Endothelial cell of hepatic sinusoid (primary cell): ENCODE measurements at regions not wholly inside any gene's neighbourhood (a gene's known extent, or its start where the extent isn't known, plus 50 kb on each side); places are given as distances from the start of the nearest gene placed in this dataset.

ENCODE experiments used
- in situ Hi-C: cut with HindIII; loops from 2 replicates; pipeline ENCODE4 v1.10.0; 2017; ENCODE audit warnings: low sequenced_read_pairs

DNA sequence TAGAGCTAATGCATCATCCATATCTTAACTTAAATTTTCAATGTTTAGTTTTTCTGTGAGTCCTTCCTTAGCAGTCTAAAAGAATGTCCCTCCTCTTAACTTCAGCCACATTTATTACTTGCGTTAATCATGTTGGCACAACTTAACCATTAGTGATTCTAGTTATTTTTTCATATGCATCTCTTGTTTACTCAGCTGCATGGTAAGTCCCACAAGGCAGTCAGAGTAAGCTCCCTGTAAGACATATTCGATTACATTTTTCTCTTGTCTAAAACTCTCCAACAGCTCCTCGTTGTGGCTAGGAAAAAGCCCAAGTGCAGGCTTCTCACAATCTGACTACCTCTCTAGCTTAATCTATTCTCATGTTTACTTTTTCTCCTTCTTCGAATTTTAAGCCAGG, 2045.3 kb upstream of the PIK3C3 start:
- in situ Hi-C loops, result no loop called here

DNA sequence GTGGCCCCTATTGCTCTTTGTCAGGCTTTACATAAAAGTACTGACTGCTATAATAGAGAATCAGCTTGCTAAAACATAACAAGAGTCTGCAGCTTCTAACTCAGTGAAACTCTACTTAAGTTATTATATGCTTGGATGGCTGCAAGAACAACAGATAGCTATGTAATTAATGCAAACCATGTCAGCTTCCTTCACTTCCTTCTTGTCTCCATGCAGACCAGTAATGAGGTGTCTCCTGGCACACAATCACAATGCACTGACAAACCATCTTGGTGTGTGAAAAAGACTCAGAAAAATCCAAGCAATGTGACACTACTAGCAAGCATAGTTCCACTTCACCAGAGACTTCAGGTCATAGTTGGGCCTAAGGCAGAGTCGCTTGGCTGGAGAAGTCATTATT, 2068.9 kb upstream of the PIK3C3 start:
- in situ Hi-C loops, result no loop called here

DNA sequence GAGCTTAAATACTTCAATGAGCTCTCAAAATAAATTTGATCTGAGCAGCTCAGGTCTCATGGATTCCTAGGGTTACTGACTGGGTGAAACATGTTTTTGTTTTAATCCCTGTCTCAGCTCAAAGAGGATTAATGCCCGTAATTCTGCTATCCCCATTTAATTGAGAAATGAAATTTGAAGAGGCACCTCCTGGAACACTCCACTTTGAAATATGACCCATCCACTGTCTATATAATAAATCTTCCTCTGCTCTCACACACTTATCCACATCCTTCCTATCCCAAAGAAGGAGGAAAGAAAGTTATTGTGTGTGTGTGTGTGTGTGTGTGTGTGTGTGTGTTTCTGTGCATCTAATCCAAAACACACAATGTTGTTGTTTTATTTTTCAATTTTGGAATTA, 2082.4 kb upstream of the PIK3C3 start:
- in situ Hi-C loops, result no loop called here

DNA sequence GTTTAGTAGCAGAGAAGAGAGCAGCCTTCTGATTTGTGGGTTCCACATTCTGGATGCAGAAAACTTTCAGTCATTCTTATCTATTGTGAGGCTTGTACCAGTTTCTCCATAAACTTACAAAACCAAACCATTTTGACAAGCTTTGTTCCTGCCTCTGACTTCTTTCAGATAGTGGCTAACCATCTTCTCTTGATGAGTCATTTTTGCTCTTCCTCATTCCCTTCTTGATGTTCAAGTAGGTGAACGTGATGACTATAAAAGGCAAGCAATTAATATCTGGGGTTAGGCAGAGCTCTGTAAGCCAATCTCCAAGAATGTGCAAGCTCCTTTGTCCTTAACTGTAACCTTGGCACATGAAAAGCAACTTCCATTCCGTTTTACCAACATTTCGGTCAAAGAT, 2083.1 kb upstream of the PIK3C3 start:
- in situ Hi-C loops, result no loop called here

DNA sequence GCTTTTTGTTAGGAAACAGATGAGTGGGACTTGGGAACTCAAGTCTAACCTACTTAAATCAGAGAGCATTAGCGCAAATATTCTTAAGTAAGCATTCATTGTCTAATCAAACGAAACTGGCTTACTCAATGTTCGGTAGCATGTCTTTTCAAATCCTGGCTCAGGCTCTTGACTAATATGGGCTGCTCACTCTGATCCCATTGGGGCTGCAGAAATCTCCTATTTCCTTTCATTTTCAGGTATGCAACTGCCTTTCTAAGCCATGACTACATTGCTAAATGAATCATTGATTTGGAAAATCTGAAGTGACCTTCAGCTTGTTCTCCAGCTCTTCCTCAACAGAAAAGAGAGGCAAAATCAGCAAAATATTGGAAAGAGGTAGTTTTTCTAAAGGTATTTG, 2084.4 kb upstream of the PIK3C3 start:
- in situ Hi-C loops, result no loop called here

DNA sequence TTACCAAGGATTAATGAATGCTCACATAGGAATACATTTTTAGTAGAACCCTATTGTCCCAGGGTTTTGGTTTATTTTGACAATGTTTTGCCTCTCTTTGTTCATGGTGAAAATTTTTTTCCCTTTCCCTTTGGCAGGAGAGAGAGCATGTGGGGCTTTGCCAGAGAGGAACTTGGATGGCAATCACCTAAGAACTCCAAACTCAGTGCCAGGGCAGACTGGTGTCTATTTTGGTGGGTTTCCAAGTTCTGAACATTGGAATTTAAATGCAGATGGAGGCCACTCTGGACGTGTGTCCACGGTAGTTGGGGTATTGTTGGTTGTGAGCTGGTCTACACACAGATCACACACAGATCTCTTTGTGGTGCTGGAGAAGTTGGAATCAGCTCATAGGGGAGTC, 2091.1 kb upstream of the PIK3C3 start:
- in situ Hi-C loops, result no loop called here

DNA sequence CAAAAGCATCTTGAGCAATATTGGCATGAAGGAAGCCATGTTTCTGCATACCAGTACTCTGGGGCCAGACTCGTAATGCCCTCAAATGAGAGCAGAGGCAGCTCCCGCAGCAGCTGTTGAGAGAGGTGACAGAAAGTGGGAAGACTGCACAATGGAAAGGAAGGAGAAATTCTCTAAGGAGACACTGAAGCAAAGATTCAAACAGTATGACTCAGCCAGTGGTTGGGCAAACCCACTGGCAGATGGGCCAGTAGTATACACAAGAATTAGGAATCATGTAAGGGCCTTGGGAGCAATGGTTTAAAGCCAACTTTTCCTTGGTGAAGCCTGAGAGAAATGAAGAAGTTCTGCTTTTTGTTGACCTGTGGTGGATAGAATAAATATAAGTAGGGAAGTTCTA, 2092.7 kb upstream of the PIK3C3 start:
- in situ Hi-C loops, result no loop called here

DNA sequence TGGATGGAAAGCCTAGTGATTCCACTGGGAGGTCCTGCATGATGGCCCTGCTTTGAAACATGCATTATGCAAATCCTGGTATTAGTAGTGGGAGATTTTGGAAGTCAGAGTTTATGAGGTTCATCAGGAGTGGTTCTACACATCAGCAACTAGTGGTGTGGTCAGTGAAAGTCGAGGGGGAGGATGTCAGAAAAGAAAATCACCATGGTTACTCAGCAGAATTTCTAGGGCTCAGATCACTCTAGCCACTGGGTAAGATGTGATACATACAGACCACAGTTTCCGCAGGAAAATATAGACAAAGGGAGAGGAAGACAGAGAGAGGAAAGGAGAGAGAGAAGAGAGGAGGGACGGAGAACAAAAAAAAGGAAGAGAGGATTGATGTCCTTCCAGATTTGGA, 2100.7 kb upstream of the PIK3C3 start:
- in situ Hi-C loops, result no loop called here

DNA sequence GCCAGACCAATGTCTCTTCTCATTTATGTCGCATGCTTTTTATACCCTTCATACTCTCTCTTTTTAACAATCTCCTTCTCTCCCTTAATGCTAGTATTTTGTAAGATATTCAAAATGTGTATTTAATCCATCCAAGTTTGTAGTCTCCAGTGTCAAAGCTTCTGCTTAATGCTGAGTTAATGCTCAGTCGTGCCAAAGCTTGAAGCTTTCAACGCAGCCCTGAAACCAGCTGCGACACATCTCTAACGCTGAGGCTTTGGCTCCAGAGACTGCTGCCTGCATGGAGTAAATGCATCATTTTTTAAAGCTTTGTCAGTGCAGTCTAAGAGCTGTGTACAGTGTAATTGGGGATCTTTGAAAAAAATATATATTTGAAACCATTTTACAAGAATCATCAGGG, 2108.8 kb upstream of the PIK3C3 start:
- in situ Hi-C loops, result no loop called here

DNA sequence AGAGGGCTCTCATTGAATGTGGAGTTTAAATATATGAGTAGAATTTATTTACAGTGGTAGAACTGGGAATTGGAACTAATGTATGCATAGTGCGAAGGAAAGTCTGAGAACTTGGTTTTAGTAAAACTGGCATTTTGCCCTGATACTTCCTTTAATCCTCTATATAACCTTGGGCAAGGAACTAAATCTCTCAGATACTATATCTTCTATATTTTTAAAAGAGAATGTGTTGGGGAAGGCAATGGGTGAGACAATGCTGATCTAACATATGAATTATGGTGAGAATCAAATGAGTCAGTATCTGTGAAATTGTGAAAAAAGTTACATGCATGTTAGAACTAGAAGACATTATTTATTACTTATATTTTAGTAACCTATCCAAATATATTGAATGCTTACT, 2109.4 kb upstream of the PIK3C3 start:
- in situ Hi-C loops, result no loop called here

DNA sequence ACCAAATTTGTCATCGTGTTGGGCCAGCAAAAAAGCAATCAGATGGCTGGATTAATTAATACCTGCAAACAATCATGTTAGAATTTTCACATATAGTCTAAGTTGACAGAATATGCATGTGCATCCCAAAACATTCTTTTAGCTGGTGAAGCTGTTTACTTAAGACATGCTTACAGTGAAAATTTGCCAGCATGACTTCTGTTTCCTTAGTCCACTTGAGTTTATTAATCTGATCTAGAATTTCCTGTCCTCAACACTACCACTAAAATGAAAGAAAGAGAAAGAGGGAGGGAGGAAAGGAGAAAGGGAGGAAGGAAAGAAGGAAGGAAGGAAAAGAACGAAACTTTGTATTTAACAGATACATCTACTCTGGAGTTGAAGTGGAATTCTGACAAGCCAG, 2109.9 kb upstream of the PIK3C3 start:
- in situ Hi-C loops, result no loop called here

DNA sequence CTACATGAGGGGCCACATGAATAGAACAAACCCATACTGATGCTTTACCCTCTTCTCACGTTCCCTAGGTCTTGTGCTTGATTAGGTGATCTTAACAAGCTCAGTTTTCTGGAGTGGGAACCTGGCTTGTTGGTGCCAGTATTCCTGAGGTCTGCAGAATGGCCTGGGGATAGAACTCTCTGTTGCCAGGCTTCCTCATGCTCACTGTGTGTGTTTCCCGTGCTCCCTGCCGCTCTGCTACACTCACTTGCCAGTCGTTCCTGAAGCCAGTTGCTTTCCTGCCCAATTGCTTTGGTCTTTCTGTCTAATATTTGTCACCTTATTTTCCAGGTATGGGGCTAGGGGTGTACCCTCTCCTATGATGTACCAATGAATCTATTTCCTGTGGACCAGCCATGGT, 2111.5 kb upstream of the PIK3C3 start:
- in situ Hi-C loops, result no loop called here

DNA sequence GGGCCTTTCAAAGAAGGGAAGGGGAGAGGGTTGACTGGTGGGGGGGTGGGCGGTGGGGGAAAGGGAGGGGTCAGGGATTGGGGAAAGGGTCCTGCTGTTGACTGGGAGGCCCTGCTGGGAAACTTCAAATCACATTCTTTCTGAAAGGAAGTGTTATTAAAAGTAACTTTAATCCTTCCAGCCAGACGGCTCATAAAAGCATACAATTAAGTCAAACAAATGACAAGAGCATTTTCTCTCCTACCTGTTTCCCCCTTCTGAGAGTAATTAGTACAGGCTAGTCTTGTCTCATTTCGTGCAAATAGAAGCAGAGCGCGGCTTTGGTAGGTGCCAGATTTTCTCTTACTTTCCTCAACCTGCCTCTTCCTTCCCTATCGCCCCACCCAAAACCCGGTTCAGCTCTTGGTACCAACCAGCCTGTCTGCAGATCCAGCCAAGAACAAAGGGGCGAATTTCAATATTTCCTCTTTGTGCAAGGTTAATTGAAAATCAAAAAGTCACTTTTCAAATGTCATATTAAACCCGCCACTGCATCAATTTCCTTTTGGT, 2112.6 kb upstream of the PIK3C3 start:
- in situ Hi-C loops, result no loop called here

DNA sequence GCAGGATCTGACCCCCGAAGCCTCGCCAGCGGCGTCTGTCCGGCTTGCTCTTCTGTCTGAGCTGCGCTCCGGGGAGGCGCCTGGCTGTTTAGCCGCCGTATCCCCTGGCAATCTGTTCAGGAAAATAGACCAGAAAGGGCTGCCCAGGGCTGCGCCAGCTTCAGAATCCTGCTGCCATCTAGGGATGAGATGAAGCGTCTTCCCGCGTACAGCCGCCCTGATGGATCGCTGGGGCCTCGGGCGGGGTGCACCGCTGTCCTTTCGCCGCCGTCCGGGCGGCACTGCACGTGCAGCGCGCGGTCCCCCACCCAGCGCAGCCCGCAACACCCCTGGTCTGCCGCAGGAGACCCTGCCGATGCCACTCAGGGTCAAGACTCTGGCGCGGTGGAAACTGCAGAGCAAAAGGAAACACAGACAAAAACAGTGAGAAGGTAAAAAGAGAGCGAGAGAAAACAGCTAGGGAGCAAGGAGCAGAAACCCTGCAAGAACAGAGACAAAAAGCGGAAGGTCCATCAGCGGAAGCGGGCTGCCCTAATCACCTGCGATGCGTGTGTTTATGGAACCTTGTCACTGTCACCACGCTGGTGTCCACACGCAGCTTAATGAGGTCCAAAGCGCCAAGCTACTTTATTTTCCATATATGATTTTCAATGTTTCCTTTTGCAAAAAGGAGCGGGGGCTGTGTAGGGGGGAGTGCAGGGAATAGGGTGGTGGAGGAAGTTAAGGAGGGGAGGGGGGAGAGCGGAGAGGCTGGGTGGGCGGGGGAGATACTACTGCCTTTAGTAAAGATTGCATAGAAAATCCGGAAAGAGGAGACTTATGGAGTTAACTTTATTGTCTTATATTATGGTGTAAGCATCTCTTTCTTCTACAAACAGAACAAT, 2113.3 kb upstream of the PIK3C3 start:
- in situ Hi-C loops, result no loop called here

DNA sequence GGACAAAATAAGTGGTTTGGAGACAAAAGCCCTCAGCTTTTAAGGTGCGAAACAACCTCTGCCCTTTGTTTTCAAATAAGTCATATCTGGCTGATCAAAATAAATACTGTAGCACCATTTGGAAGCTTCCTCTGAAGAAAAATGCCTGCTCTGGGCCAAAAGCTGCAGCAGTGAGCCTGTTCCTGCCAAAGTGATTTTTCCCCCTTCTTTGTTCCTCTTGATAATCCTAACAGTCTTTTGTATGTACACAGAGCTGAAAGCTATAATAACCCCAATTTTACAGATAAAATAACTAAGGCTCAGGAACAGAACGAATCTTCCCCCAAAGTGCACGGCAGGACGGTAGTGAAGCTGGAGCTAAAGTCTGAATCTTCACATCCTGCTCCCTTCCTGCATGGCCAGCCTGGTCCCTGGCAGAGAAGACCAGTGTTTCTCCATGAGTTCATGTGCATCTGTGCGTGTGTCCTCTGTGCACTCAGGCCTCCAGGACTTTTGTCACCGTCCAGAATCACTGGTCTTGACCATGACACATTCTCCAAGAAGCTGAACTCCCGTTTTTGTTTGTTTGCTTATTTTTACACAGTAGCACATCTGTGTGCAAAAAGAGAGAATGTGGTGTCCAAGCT, 2114.1 kb upstream of the PIK3C3 start:
- in situ Hi-C loops, result no loop called here

DNA sequence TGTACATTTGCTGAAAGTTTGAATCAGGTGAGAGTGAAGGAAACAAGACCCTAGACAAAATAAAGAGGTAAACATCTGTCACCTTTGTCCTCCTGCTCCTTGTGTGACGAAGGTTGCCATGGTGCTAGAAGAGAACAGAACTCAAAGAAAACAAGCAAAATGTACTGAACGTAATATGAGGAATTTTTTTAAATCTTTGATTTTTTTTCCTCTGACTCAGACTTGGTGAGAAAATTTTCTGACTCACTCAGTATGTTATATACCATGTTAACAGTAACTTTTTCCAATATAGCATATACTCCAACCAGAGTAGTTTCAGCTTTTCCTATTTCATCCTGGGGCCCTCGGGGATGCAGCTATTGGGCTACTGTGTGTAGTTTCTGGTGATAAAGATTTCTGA, 2114.6 kb upstream of the PIK3C3 start:
- in situ Hi-C loops, result no loop called here

DNA sequence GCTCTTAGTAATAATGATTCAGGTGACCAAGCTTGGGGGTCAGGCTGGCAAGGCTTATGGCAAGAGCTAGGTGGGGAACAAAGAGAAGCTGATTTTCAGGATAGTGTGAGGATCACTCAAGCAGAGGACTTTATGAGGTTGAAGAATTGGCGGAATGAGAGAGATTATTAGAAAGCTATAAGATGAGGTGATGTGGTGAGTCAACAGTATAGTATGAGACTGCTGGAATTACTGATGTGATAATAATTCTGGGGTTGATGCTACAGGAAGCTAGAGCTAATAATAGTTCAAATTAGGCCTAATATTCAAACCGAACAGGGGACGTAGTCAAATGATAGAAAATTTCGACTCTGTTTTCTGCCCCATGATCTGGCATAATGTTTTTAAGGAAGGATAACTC, 2115.3 kb upstream of the PIK3C3 start:
- in situ Hi-C loops, result no loop called here

DNA sequence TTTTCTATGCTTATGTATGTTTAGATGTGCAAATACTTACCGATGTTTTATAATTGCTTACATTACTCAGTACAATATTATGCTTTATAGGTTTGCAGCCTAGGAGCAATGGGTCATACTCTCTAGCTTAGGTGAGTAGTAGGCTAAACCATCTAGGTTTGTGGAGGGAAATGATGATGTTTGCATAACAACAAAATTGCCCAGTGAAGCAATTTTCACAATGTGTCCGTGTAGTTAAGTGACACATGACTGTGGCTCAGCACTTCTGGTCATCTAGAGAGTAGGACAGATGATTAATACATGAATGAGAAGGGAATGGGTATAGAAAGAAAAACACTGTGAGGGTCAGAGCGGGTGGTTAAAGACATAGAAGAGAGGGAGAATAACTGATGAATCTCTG, 2116.2 kb upstream of the PIK3C3 start:
- in situ Hi-C loops, result no loop called here

DNA sequence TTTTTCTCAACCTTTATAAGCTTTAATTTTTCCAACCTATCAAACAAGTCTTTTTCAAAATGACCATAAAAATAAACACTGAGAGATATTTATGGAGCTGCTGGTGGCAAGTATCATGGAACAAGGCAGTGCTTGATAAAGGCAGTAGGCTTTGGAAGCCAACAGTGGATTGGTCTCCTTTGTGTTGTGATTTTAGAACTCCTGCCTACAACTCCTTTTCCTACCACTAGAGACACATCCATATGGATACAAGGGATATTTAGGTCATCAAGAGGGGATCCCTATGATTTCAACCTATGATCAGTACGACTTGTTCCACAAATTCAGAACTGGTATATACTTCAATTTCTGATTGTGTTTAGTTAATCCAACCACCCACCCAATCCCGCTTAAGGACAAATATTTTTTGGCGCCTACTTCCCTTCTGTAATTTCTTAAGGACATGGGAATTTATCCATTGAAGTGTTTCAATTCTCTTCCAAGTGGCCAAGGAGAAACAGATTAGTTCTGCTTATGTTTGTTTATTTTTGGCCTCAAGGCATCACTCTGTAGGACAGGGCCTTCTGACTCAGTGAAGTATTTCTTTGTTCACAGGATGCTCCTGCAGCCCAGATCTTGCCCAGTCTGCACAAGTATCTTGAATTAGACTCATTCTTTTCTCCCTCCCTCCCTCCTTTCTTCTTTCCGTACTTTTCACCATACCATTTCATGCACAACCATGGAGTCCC, 2119.6 kb upstream of the PIK3C3 start:
- in situ Hi-C loops, result no loop called here

DNA sequence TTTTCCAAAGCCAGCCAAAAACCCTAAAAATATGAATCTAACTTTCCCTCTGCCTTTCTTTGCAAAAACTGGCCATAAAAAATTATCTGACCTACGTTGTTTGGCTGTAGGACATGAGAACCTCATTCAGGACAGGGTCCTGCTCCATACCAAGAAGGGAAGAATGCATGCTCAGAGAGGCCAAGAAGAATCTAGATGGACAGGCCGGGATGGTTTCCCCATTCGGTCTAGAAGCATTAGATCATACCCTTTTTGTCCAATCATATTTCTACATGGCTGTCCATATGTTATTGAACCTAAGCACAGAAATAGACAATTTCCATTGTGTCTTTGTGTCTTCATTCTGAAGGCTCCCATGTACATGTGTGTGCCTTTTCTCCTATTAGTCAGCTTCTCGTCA, 2120.4 kb upstream of the PIK3C3 start:
- in situ Hi-C loops, result no loop called here

DNA sequence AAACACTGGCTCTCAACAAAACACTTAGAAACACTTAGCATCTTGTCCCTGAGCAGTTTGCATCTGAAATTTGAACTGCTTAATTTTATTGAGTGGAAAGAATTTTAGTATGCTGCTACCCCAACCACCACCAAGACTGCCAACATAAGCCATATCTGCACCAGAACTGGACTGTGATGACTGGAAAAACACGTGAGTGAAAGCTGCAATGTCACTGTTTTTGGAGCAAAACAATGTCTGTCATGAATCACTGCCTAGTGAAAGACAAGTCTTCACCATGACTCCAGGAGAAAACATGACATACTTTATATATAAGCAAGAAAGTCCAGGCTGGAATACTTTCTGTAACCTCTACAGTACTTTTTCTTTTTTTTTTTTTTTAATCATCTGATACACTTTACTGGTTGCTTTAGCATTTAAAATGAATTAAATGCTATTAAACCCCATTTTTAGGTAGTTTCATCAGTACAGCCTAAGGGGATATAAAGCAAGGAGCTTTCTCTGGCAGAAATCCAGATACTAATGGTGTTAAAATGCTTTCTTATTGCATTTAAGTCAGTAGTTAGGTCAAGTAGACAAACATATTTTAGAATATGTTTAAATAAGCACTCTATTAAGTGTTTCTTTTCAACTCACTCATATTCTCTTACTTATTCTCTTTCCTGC, 2129.4 kb upstream of the PIK3C3 start:
- in situ Hi-C loops, result no loop called here
